COLO668 (cell line): ENCODE measurements at regions not wholly inside any gene's neighbourhood (a gene's known extent, or its start where the extent isn't known, plus 50 kb on each side); places are given as distances from the start of the nearest gene placed in this dataset.
A peak's percentile ranks its signal among the peaks of the same experiment; 100 is the strongest.
"Not testable (repeated sequence)": the region's sequence is repeated elsewhere in the genome, so short reads cannot be mapped to it uniquely, and the experiment has no call there.

Source experiments
- DNase-seq: peaks from one replicate; lab custom pipeline; 2025; ENCODE audit not compliant: unreplicated experiment; lab: John Stamatoyannopoulos, UW

- no peak for DNase-seq
Measured at GRCh38 chr5:124200381-124200780, 546.1 kb downstream of the ZNF608 start.

DNA sequence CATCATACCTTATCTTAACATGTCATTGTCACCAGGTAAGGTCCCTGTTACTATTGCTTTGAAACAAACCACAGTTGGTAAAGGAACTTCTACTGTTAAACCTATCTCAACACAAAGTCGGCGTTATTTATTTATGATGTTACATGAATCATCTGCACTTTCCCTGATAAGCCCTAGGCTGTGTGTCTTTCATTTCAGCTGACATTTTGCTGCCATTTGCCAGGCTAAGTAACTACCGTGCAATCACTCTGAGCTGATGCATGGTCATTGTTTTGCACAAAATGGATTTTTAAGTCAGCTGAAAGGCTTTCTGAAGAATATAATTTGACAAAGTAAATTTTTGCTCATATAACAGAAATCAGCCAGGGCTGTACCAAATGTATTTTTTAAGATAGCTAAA lies 546.5 kb downstream of the ZNF608 start:
- DNase-seq, result no peak

DNA sequence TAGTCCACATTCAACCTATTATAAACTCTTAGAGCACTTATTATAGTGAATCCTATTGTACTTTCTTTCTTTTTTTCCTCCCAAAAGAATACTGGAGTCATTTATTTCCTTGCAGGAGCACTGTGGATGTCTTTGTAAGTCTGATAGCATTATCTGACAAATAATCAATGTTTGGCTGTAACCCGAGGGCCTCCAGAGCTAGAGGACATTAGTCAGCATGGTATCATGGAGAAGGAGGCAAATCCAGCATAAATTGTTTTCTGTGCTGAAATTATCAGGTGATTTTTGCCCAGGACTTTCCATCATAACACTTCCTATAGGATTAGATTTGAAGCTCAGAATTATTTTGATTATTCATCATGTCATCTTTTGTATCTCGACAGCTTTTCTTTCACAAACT lies 551.0 kb downstream of the ZNF608 start:
- no peak for DNase-seq

DNA sequence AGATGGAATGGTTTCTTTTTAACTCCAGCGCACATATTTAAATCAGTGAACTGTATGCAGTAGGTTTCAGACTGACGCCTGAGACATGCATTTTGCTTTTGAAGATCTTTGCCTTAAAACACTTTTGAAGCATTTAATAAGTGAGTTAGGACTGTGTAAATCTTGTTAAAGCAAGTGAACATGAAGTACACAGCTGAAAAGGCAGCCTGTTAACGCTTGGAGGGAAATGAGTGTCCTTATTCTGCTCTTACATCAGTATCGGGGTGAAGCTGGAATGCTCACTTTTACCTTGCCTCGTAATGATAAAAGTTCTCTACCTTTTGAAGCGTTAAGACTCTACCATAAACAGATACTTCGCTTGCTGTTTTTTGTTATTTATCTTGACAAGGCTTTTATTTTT lies 552.2 kb downstream of the ZNF608 start:
- DNase-seq, result no peak

GRCh38 chr5:124193371-124193789 lies 553.1 kb downstream of the ZNF608 start:
- DNase-seq, result no peak

- no peak for DNase-seq
Measured at GRCh38 chr5:124192716-124193115, 553.7 kb downstream of the ZNF608 start.

- no peak for DNase-seq
Measured at GRCh38 chr5:124185716-124186115, 560.7 kb downstream of the ZNF608 start.

DNA sequence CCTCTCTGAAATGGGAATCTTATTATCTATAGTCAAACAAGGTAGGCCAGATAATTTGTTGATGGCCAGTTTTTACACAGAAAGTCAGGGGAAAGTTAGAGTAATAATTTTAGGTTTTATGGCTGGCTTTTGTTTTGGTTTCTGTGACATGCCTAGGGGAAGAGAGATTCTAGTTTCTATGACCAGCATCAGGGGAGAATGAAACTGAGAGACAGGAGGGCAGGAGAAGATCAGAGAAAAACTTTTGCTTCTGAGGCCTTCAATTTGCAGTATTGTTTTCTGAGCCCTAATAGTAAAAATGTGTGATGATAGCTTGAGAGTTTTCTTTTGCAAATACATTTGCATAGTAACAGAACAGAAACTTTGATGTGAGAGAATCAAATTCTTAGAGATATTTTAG lies 564.3 kb downstream of the ZNF608 start:
- DNase-seq, result no peak

DNA sequence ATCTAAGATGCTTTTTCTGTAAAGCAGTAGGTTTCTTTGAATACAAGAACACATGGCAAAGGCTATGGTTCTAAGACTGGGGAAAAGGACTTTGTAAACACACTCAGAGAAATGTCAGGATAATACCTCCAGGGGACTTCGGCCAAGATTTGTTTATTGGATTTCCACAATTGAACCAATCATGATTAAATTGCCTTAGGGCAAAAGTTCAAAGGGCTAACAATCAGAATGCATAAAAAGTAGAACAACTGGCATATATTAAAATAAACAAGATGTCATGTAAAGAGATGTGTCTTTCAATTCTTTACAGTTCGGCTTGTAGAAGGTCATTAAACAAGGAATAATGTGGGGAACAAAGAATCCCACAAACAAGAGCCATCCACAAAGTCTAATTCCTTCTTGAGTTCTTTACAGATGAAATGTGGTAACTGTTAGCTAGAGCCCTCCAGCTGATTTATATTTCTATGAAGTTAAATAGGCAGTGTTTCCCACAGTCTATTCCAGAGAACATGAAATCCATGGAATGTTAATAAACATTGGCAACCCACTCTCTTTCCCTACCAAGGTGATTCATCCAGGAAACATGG lies 565.5 kb downstream of the ZNF608 start:
- no peak for DNase-seq

GRCh38 chr5:124180299-124180874 lies 566.1 kb downstream of the ZNF608 start:
- no peak for DNase-seq

DNA sequence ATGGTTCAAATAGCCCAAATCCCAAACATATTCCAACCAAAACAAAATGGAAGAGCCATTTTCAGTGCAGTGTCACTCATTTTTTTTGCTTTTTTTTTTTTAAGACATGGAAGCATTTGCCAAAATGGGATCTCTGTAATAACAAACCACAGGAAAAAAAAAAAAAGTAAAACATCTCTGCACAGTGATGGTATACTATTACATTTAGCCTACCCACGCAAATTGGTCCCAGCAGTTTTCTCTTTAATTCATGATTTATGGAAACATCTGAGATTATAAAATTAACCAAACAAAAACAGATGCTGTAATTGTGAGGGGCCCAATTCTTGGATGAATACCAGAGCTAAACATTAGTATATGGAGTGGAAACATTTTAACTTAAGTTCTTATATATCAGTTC lies 566.6 kb downstream of the ZNF608 start:
- no peak for DNase-seq

GRCh38 chr5:124178050-124178449 lies 568.4 kb downstream of the ZNF608 start:
- DNase-seq, result no peak

- no peak for DNase-seq
Measured at GRCh38 chr5:124176692-124177091, 569.7 kb downstream of the ZNF608 start.

DNA sequence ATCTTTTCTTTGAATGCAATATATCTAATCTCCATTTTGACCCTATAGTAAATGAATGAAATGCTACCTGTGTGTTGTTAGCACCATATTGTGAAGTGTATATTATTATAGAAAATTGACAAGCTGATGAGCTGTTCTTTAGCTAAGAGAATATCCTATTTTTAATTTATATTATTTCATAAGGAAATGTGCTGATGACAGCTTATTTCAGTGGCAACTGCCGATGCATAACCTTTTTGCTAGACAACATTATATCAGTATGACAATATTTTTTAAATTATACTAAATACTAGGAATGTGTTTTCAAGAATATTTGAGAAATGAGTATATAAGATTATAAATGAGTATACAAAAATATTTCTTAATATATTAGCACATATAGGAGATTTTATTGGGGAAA lies 573.1 kb downstream of the ZNF608 start:
- DNase-seq, result no peak

GRCh38 chr5:124172389-124173003 lies 573.9 kb downstream of the ZNF608 start:
- DNase-seq, result no peak

DNA sequence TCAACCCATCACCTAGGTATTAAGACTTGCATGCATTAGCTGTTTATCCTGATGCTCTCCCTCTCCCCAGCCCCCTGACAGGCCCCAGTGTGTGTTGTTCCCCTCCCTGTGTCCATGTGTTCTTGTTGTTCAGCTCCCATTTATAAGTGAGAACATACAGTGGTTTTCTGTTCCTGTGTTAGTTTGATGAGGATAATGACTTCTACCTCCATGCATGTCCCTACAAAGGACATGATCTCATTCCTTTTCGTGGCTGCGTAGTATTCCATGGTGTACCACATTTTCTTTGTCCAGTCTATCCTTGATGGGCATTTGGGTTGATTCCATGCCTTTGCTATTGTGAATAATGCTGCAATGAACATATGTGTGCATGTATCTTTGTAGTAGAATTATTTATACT lies 578.3 kb downstream of the ZNF608 start:
- not testable (repeated sequence) for DNase-seq

GRCh38 chr5:124162767-124163532 lies 583.5 kb downstream of the ZNF608 start:
- peak; percentile 66 for DNase-seq

GRCh38 chr5:124161266-124161665 lies 585.2 kb downstream of the ZNF608 start:
- no peak for DNase-seq

- DNase-seq, result no peak
Measured at GRCh38 chr5:124160265-124160664, 586.2 kb downstream of the ZNF608 start.

GRCh38 chr5:124157320-124157719 lies 589.1 kb downstream of the ZNF608 start:
- DNase-seq, result no peak

DNA sequence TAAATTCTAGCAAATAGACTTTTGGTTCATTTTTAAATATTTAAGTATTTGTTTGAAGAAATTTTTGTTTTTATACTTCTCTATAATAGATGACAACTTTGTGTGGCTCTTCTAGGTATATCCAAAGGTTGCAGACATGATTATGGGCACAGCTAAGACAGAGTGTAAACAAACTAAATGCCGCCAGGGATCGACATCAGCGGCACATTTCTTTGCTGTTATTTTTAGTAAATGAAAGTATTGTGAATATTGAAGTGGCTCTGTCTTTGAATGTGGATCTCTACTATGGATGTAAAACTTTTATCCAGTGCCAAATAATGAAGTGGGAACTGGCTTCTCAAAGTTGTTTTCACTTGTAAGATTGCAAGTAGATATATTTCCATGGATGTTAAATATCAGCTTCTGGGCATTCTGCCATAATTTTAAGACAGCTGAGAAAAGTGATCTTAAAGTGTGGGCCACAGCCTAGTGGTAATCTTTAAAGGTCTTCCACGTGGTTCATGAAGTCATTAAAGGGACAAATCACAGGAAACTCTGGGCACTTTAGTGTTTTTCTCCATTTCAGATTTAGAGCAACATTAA lies 589.9 kb downstream of the ZNF608 start:
- no peak for DNase-seq

- no peak for DNase-seq
Measured at GRCh38 chr5:124154714-124155113, 591.7 kb downstream of the ZNF608 start.
